HEK293 (cell line): ENCODE measurements at regions not wholly inside any gene's neighbourhood (a gene's known extent, or its start where the extent isn't known, plus 50 kb on each side); places are given as distances from the start of the nearest gene placed in this dataset.

ENCODE experiments used
- ZBTB20 ChIP-seq: fragments of 450-650 bp; formaldehyde crosslinking; IDR thresholded peaks from 2 replicates; pipeline ENCODE4 v1.5.1; 2016; ENCODE audit warnings: missing biosample characterization, missing genetic modification characterization
- ZNF292 ChIP-seq: fragments of 450-650 bp; formaldehyde crosslinking; IDR thresholded peaks from 2 replicates; pipeline ENCODE4 v1.5.1; 2016; ENCODE audit warnings: low read depth, missing biosample characterization, missing genetic modification characterization, borderline replicate concordance
- ZNF335 ChIP-seq: fragments of 450-650 bp; formaldehyde crosslinking; conservative IDR thresholded peaks from 2 replicates; pipeline ENCODE4 v1.5.1; 2016; ENCODE audit warnings: missing biosample characterization, missing genetic modification characterization
- TF ChIP-seq, protein P1 (sequence below): fragments of 450-650 bp; formaldehyde crosslinking; IDR thresholded peaks from 2 replicates; pipeline ENCODE4 v1.5.1; 2016; ENCODE audit warnings: missing biosample characterization, missing genetic modification characterization
- TF ChIP-seq, protein P2 (sequence below): fragments of 450-650 bp; formaldehyde crosslinking; IDR thresholded peaks from 2 replicates; pipeline ENCODE4 v1.5.1; 2016; ENCODE audit warnings: missing biosample characterization, missing genetic modification characterization, borderline replicate concordance
- TF ChIP-seq, protein P3 (sequence below): fragments of 450-650 bp; formaldehyde crosslinking; IDR thresholded peaks from 2 replicates; pipeline ENCODE4 v1.5.1; 2016; ENCODE audit warnings: missing biosample characterization, missing genetic modification characterization
- TF ChIP-seq, protein P4 (sequence below): fragments of 450-650 bp; formaldehyde crosslinking; IDR thresholded peaks from 2 replicates; pipeline ENCODE4 v1.5.1; 2016; ENCODE audit warnings: missing biosample characterization, missing genetic modification characterization
- TF ChIP-seq, protein P5 (sequence below): fragments of 450-650 bp; formaldehyde crosslinking; IDR thresholded peaks from 2 replicates; pipeline ENCODE4 v1.5.1; 2016; ENCODE audit warnings: missing biosample characterization, missing genetic modification characterization

DNA sequence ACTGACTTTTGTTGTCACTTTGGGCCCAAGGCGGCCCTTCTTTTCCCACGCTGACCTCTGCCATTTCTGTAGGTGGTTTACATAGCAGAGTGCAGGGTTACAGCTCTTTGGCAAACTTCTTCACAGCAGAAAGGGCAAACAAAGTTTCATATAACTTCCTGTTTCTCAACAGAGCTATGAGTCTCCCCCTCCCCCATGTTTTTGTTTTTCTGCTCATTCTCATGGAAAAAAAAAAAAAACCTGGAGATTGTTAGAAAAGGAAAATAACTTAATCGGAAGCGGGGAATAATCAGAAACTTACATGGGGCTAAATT, 342.0 kb upstream of the NR2F2 start:
- no peak for TF ChIP-seq ZBTB20 (tag by site-specific recombination)
- TF ChIP-seq, protein P1, sequence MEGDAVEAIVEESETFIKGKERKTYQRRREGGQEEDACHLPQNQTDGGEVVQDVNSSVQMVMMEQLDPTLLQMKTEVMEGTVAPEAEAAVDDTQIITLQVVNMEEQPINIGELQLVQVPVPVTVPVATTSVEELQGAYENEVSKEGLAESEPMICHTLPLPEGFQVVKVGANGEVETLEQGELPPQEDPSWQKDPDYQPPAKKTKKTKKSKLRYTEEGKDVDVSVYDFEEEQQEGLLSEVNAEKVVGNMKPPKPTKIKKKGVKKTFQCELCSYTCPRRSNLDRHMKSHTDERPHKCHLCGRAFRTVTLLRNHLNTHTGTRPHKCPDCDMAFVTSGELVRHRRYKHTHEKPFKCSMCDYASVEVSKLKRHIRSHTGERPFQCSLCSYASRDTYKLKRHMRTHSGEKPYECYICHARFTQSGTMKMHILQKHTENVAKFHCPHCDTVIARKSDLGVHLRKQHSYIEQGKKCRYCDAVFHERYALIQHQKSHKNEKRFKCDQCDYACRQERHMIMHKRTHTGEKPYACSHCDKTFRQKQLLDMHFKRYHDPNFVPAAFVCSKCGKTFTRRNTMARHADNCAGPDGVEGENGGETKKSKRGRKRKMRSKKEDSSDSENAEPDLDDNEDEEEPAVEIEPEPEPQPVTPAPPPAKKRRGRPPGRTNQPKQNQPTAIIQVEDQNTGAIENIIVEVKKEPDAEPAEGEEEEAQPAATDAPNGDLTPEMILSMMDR (tag by site-specific recombination) = no peak
- TF ChIP-seq, protein P2, sequence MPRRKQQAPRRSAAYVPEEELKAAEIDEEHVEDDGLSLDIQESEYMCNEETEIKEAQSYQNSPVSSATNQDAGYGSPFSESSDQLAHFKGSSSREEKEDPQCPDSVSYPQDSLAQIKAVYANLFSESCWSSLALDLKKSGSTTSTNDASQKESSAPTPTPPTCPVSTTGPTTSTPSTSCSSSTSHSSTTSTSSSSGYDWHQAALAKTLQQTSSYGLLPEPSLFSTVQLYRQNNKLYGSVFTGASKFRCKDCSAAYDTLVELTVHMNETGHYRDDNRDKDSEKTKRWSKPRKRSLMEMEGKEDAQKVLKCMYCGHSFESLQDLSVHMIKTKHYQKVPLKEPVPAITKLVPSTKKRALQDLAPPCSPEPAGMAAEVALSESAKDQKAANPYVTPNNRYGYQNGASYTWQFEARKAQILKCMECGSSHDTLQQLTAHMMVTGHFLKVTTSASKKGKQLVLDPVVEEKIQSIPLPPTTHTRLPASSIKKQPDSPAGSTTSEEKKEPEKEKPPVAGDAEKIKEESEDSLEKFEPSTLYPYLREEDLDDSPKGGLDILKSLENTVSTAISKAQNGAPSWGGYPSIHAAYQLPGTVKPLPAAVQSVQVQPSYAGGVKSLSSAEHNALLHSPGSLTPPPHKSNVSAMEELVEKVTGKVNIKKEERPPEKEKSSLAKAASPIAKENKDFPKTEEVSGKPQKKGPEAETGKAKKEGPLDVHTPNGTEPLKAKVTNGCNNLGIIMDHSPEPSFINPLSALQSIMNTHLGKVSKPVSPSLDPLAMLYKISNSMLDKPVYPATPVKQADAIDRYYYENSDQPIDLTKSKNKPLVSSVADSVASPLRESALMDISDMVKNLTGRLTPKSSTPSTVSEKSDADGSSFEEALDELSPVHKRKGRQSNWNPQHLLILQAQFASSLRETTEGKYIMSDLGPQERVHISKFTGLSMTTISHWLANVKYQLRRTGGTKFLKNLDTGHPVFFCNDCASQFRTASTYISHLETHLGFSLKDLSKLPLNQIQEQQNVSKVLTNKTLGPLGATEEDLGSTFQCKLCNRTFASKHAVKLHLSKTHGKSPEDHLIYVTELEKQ (tag by site-specific recombination) = no peak
- TF ChIP-seq, protein P3, sequence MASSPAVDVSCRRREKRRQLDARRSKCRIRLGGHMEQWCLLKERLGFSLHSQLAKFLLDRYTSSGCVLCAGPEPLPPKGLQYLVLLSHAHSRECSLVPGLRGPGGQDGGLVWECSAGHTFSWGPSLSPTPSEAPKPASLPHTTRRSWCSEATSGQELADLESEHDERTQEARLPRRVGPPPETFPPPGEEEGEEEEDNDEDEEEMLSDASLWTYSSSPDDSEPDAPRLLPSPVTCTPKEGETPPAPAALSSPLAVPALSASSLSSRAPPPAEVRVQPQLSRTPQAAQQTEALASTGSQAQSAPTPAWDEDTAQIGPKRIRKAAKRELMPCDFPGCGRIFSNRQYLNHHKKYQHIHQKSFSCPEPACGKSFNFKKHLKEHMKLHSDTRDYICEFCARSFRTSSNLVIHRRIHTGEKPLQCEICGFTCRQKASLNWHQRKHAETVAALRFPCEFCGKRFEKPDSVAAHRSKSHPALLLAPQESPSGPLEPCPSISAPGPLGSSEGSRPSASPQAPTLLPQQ (tag by site-specific recombination) = no peak
- TF ChIP-seq, protein P4, sequence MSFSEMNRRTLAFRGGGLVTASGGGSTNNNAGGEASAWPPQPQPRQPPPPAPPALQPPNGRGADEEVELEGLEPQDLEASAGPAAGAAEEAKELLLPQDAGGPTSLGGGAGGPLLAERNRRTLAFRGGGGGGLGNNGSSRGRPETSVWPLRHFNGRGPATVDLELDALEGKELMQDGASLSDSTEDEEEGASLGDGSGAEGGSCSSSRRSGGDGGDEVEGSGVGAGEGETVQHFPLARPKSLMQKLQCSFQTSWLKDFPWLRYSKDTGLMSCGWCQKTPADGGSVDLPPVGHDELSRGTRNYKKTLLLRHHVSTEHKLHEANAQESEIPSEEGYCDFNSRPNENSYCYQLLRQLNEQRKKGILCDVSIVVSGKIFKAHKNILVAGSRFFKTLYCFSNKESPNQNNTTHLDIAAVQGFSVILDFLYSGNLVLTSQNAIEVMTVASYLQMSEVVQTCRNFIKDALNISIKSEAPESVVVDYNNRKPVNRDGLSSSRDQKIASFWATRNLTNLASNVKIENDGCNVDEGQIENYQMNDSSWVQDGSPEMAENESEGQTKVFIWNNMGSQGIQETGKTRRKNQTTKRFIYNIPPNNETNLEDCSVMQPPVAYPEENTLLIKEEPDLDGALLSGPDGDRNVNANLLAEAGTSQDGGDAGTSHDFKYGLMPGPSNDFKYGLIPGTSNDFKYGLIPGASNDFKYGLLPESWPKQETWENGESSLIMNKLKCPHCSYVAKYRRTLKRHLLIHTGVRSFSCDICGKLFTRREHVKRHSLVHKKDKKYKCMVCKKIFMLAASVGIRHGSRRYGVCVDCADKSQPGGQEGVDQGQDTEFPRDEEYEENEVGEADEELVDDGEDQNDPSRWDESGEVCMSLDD (tag by site-specific recombination) = no peak
- TF ChIP-seq ZNF335 (tag by site-specific recombination) = no peak
- no peak for TF ChIP-seq ZNF292
- TF ChIP-seq, protein P5, sequence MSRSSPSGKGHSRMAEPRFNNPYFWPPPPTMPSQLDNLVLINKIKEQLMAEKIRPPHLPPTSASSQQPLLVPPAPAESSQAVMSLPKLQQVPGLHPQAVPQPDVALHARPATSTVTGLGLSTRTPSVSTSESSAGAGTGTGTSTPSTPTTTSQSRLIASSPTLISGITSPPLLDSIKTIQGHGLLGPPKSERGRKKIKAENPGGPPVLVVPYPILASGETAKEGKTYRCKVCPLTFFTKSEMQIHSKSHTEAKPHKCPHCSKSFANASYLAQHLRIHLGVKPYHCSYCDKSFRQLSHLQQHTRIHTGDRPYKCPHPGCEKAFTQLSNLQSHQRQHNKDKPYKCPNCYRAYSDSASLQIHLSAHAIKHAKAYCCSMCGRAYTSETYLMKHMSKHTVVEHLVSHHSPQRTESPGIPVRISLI (tag by site-specific recombination) = no peak
